ENCODE measurements at regions not wholly inside any gene's neighbourhood (a gene's known extent, or its start where the extent isn't known, plus 50 kb on each side); places are given as distances from the start of the nearest gene placed in this dataset.
A peak's percentile ranks its signal among the peaks of the same experiment; 100 is the strongest.

DNA sequence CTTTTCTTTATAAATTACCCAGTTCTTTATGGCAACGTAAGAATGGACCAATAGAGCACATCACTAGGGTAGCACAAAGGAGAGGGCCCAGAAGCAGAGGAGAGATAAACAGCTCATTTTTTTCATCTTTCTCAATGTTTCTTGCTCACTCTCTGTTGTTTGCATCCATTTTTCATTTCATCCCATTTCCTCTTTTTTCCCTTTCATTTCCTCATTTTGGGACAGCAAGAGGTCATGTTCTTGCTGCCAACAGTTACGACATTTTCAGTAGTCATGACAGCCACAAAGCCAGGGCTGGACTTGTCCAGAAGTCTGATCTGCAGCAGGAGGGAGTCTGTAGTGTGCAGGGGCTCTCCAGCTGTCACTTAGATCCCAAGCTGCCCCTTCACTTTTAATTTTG is 52.7 kb upstream of the CYP1B1 start (continued):
- TF ChIP-seq CEBPG (CRISPR knock-in tag; IDR thresholded peaks at IDR 0.05) (no peak), CEBPG (tag; conservative IDR thresholded peaks at IDR 0.05 in 1 of 2, IDR thresholded peaks at IDR 0.05 in 1 of 2) (0 out of 4 replicates have a peak, but pooled peaks of 1 of the 2 experiments have one; percentile 24), CEBPB (tag; IDR thresholded peaks at IDR 0.05) (0 out of 2 replicates have a peak, but pooled peaks have one; percentile 20), ZFX (CRISPR knock-in tag; IDR thresholded peaks at IDR 0.05) (no peak)

DNA sequence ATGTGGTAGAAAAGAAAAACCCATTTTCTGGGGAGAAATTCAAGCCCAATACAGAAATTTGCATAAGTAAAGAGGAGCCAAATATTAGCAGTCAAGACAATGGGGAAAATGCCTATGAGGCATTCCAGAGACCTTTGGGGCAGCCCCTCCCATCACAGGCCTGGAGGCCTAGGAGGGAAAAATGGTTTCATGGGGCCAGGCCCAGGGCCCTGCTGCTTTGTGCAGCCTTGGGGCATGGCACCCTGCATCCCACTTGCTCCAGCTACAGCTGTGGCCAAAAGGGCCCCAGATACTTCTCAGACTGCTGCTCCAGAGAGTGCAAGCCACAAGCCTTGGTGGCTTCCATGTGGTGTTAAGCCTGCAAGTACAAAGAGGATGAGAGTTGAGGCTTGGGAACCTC is 51.3 kb upstream of the CYP1B1 start:
- no peaks in the 10 kb centered on the region for H3K36me3 ChIP-seq (ENCODE audit: control insufficient read depth, insufficient read depth, low read length)
- CTCF ChIA-PET (ENCODE audit: low intra/inter-chr PET ratio), result no interaction called here
- BruUV-seq (replicated peaks), result no TSS peak
- no peak for TF ChIP-seq SIX5 (IDR thresholded peaks at IDR 0.05; ENCODE audit: borderline replicate concordance in 1 of 2, insufficient read depth in 1 of 2, low read depth in 1 of 2, low read length in 2 of 2)
- TF ChIP-seq, protein P1, sequence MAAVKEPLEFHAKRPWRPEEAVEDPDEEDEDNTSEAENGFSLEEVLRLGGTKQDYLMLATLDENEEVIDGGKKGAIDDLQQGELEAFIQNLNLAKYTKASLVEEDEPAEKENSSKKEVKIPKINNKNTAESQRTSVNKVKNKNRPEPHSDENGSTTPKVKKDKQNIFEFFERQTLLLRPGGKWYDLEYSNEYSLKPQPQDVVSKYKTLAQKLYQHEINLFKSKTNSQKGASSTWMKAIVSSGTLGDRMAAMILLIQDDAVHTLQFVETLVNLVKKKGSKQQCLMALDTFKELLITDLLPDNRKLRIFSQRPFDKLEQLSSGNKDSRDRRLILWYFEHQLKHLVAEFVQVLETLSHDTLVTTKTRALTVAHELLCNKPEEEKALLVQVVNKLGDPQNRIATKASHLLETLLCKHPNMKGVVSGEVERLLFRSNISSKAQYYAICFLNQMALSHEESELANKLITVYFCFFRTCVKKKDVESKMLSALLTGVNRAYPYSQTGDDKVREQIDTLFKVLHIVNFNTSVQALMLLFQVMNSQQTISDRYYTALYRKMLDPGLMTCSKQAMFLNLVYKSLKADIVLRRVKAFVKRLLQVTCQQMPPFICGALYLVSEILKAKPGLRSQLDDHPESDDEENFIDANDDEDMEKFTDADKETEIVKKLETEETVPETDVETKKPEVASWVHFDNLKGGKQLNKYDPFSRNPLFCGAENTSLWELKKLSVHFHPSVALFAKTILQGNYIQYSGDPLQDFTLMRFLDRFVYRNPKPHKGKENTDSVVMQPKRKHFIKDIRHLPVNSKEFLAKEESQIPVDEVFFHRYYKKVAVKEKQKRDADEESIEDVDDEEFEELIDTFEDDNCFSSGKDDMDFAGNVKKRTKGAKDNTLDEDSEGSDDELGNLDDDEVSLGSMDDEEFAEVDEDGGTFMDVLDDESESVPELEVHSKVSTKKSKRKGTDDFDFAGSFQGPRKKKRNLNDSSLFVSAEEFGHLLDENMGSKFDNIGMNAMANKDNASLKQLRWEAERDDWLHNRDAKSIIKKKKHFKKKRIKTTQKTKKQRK (IDR thresholded peaks at IDR 0.05; ENCODE audit: borderline replicate concordance, low read depth, low read length), result 0 out of 2 replicates have a peak, but pooled peaks have one; percentile 53
- peak; percentile 84 for TF ChIP-seq ZFP36 (IDR thresholded peaks at IDR 0.05; ENCODE audit: low read depth, low read length, partially characterized antibody)
- TF ChIP-seq WHSC1 (IDR thresholded peaks at IDR 0.05; ENCODE audit: low read length), result no peak
- TF ChIP-seq, protein P2, sequence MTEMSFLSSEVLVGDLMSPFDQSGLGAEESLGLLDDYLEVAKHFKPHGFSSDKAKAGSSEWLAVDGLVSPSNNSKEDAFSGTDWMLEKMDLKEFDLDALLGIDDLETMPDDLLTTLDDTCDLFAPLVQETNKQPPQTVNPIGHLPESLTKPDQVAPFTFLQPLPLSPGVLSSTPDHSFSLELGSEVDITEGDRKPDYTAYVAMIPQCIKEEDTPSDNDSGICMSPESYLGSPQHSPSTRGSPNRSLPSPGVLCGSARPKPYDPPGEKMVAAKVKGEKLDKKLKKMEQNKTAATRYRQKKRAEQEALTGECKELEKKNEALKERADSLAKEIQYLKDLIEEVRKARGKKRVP (CRISPR knock-in tag; IDR thresholded peaks at IDR 0.05), result no peak
- TF ChIP-seq ZNF224 (CRISPR knock-in tag; IDR thresholded peaks at IDR 0.05), result no peak
- TF ChIP-seq, protein P3, sequence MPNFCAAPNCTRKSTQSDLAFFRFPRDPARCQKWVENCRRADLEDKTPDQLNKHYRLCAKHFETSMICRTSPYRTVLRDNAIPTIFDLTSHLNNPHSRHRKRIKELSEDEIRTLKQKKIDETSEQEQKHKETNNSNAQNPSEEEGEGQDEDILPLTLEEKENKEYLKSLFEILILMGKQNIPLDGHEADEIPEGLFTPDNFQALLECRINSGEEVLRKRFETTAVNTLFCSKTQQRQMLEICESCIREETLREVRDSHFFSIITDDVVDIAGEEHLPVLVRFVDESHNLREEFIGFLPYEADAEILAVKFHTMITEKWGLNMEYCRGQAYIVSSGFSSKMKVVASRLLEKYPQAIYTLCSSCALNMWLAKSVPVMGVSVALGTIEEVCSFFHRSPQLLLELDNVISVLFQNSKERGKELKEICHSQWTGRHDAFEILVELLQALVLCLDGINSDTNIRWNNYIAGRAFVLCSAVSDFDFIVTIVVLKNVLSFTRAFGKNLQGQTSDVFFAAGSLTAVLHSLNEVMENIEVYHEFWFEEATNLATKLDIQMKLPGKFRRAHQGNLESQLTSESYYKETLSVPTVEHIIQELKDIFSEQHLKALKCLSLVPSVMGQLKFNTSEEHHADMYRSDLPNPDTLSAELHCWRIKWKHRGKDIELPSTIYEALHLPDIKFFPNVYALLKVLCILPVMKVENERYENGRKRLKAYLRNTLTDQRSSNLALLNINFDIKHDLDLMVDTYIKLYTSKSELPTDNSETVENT (CRISPR knock-in tag; IDR thresholded peaks at IDR 0.05), result no peak
- TF ChIP-seq POLR2A (conservative IDR thresholded peaks at IDR 0.05), result no peak
- TF ChIP-seq E2F3 (CRISPR knock-in tag; IDR thresholded peaks at IDR 0.05), result no peak
- TF ChIP-seq CBX2 (IDR thresholded peaks at IDR 0.05; ENCODE audit: insufficient read depth, low read length, poor library complexity, severe bottlenecking), result no peak
- TF ChIP-seq PHF20 (IDR thresholded peaks at IDR 0.05; ENCODE audit: partially characterized antibody), result no peak

More for the DNA sequence above, 51.3 kb upstream of the CYP1B1 start:
- no peaks in the 10 kb centered on the region for H4K20me1 ChIP-seq (replicated peaks; ENCODE audit: control insufficient read depth, insufficient read depth, low read length)
- no peak overlapping the region for H3K4me2 ChIP-seq (ENCODE audit: insufficient read depth, low read length)
- no peaks in the 10 kb centered on the region; the same call in 1 of the 2 replicates for H3K9me3 ChIP-seq (replicated peaks; ENCODE audit: control insufficient read depth, insufficient read depth, low read depth, low read length)
- intact Hi-C loops (cut with micrococcal nuclease), result no loop called here
- H3K79me2 ChIP-seq (ENCODE audit: control insufficient read depth, insufficient read depth, low read length), result no peaks in the 10 kb centered on the region
- in situ Hi-C loops (cut with MboI), result no loop called here
- H3K9ac ChIP-seq (ENCODE audit: insufficient read depth in 1 of 2, low read depth in 2 of 2, low read length in 2 of 2), result no peak overlapping the region
- DNase-seq (ENCODE audit: extremely low read depth in 1 of 4, low spot score in 3 of 4), result no peak
- no peak overlapping the region for H3K27ac ChIP-seq (ENCODE audit: extremely low read depth, low read depth, low read length)
- no peak overlapping the region for H3K4me3 ChIP-seq
- no peaks in the 10 kb centered on the region for H3K9me1 ChIP-seq (ENCODE audit: control insufficient read depth, insufficient read depth, low read length)
- H3K27me3 ChIP-seq (ENCODE audit: control insufficient read depth in 2 of 2, insufficient read depth in 2 of 2, low read length in 2 of 2), result peaks cover 3 to 5% of the 10 kb centered on the region in 2 experiments; a peak in 2 of 5 replicates
- FAIRE-seq, result no peak
- peaks cover 0 to 9% of the 10 kb centered on the region in 2 experiments; a peak in 2 of 5 replicates for H3K4me1 ChIP-seq (replicated peaks in 1 of 2; ENCODE audit: control insufficient read depth in 2 of 2, insufficient read depth in 2 of 2, low read length in 2 of 2)
- POLR2A ChIA-PET, result no interaction called here
- no peak for ATAC-seq
- no peak overlapping the region for H2AFZ ChIP-seq (ENCODE audit: low read depth, low read length)

Measured in K562 (cell line).